GM12875 (cell line): ENCODE measurements at regions not wholly inside any gene's neighbourhood (a gene's known extent, or its start where the extent isn't known, plus 50 kb on each side); places are given as distances from the start of the nearest gene placed in this dataset.

Source experiments
- H3K4me3 ChIP-seq: one replicate; pipeline ENCODE4 v1.5.1; 2011; ENCODE audit warnings: low read depth, low read length, control low read depth
- TF ChIP-seq, protein P1 (sequence below): IDR thresholded peaks from 2 replicates; pipeline ENCODE4 v1.5.1; 2011; ENCODE audit warnings: low read depth, mild to moderate bottlenecking, control low read depth, inconsistent platforms, low read length, moderate library complexity, borderline replicate concordance; ENCODE audit not compliant: insufficient read depth

DNA sequence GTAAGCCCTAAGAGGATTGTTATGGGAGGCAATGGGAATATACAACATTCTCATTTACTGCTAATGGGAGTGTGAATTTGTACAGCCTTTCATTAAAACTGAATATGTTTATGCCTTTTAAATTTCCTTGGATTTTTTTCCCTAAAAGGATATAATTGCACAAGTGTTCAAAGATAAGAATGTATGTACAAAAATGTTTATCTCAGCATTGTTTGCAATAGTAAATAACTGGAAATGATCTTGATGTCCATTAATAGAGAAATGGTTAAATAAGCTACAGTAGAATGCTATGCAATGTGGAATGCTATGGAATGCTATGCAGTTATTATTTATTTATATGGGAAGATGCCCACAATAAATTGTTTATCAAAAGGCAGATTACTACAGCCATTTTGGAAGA, 62.5 kb upstream of the SLC38A2 start:
- TF ChIP-seq, protein P1, sequence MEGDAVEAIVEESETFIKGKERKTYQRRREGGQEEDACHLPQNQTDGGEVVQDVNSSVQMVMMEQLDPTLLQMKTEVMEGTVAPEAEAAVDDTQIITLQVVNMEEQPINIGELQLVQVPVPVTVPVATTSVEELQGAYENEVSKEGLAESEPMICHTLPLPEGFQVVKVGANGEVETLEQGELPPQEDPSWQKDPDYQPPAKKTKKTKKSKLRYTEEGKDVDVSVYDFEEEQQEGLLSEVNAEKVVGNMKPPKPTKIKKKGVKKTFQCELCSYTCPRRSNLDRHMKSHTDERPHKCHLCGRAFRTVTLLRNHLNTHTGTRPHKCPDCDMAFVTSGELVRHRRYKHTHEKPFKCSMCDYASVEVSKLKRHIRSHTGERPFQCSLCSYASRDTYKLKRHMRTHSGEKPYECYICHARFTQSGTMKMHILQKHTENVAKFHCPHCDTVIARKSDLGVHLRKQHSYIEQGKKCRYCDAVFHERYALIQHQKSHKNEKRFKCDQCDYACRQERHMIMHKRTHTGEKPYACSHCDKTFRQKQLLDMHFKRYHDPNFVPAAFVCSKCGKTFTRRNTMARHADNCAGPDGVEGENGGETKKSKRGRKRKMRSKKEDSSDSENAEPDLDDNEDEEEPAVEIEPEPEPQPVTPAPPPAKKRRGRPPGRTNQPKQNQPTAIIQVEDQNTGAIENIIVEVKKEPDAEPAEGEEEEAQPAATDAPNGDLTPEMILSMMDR: no peak
- no peak overlapping the region for H3K4me3 ChIP-seq

DNA sequence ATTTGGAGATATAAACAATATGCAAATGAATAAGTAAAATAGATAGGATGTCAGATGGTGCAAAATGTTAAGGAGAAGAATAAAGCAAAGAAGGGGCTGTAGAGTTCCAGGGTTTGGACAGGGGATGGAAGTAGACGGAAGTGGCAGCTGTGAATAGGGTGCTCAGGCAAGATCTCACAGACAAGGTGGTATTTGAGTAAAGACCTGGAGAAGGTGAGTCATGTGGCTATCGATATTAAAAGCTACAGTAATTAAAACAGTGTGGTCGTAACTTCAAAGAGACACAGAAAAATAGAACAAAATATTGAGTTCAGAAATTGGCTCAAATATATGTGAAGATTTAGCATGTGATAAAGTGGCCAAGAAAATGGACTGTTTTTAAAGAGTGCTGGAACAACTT, 61.3 kb upstream of the SLC38A2 start:
- TF ChIP-seq, protein P1: no peak
- H3K4me3 ChIP-seq: no peak overlapping the region

DNA sequence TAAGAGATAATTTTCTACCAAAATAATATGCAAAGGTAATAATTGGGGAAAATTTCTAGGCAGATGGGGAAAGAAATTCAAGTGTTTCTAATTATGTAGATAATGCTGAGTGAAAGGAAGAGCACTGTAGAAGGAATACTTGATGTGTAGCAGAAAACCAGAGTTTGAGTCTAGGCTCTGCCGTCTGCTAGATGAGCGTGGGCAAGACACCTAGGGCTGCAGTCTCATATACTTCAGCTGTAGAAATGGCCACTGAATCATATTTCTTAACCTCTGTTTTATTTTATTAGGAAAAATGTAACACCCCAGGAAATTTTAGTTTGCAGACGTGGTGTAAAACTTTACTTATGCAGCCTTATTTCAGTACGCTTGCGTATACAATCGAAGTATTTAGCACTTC, 59.8 kb upstream of the SLC38A2 start:
- TF ChIP-seq, protein P1: no peak
- no peak overlapping the region for H3K4me3 ChIP-seq

DNA sequence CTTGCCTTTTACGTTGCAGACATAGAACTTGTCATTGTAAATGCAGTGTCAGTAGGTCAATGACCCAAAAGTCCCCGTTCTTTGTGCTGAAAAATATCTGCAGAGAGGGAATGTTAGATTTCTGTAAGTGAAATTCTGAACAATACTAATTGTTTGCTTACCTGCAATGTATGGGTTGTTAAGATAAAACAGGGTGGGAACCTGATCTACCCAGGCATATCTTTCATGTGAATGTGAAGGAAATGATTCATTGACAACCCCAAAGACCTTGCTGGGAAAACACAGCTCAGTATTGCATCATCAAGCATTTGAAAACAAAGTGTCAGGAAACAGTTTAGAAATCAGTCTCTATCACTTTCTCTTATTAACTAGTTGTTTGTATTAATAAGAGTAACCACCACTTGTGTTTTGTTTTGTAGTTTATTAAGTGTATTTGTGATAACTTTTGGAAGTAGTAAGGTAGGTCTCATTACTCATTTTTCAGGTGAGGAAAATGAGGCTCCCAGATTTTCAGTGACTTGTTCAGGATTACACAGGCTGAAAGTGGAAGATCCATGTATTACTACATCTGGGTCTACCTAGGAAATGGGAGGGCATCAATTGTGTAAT, 57.9 kb upstream of the SLC38A2 start:
- TF ChIP-seq, protein P1: no peak
- no peak overlapping the region for H3K4me3 ChIP-seq
